GM12875 (cell line): ENCODE measurements at regions not wholly inside any gene's neighbourhood (a gene's known extent, or its start where the extent isn't known, plus 50 kb on each side); places are given as distances from the start of the nearest gene placed in this dataset.

Experiments
- H3K4me3 ChIP-seq: one replicate; pipeline ENCODE4 v1.5.1; 2011; ENCODE audit warnings: low read depth, low read length, control low read depth
- TF ChIP-seq, protein P1 (sequence below): IDR thresholded peaks from 2 replicates; pipeline ENCODE4 v1.5.1; 2011; ENCODE audit warnings: low read depth, mild to moderate bottlenecking, control low read depth, inconsistent platforms, low read length, moderate library complexity, borderline replicate concordance; ENCODE audit not compliant: insufficient read depth

DNA sequence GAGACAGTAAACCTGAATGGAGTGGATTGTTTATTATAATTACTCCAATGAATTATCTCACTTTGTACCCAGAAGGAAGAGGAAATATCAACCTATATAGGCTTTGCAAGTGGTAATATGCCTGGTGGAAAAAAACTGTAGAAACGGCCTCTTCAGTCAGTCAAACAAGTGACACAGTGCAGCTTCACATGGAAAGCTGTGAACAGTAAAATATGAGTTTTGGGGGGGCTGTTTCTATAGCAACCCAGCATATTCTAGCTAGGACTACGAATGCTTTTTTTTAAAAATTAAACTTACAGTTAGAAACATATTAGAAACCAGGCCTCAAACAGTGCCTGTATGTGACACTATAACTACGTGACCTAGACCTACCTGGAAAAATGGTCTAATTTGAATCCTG, 150.1 kb downstream of the PPP1R2C start:
- no peak overlapping the region for H3K4me3 ChIP-seq
- TF ChIP-seq, protein P1, sequence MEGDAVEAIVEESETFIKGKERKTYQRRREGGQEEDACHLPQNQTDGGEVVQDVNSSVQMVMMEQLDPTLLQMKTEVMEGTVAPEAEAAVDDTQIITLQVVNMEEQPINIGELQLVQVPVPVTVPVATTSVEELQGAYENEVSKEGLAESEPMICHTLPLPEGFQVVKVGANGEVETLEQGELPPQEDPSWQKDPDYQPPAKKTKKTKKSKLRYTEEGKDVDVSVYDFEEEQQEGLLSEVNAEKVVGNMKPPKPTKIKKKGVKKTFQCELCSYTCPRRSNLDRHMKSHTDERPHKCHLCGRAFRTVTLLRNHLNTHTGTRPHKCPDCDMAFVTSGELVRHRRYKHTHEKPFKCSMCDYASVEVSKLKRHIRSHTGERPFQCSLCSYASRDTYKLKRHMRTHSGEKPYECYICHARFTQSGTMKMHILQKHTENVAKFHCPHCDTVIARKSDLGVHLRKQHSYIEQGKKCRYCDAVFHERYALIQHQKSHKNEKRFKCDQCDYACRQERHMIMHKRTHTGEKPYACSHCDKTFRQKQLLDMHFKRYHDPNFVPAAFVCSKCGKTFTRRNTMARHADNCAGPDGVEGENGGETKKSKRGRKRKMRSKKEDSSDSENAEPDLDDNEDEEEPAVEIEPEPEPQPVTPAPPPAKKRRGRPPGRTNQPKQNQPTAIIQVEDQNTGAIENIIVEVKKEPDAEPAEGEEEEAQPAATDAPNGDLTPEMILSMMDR: no peak

GRCh38 chrX:42624524-42624923, 153.4 kb downstream of the PPP1R2C start:
- H3K4me3 ChIP-seq: no peak overlapping the region
- TF ChIP-seq, protein P1: no peak

- TF ChIP-seq, protein P1: no peak
- H3K4me3 ChIP-seq: no peak overlapping the region
Observed at GRCh38 chrX:42619068-42619467, 158.9 kb downstream of the PPP1R2C start.

- H3K4me3 ChIP-seq: no peak overlapping the region
- TF ChIP-seq, protein P1: no peak
Observed at GRCh38 chrX:42616981-42617380, 161.0 kb downstream of the PPP1R2C start.

DNA sequence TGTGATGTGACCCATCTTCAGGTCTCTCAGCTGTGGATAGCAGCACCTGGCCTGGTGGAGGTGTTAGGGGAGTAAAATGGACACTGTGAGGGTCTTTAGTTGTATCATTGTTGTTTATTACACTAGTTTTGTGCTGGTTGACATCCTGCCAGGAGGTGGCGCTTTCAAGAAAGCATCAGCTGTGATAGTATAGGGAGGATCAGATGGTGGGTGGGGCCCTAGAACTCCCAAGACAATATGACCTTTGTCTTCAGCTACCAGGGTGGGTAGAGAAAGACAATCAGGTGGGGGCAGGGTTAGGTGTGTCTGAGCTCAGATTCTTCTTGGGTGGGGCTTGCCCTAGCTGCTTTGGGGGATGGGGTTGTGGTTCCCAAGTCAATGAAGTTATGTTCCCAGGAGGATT, 162.8 kb downstream of the PPP1R2C start:
- TF ChIP-seq, protein P1: peak; percentile 44; the same call in 1 of the 2 replicates
- no peak overlapping the region for H3K4me3 ChIP-seq

GRCh38 chrX:42606591-42606990, 171.4 kb downstream of the PPP1R2C start:
- TF ChIP-seq, protein P1: no peak
- no peak overlapping the region for H3K4me3 ChIP-seq

GRCh38 chrX:42604302-42604701, 173.7 kb downstream of the PPP1R2C start:
- no peak overlapping the region for H3K4me3 ChIP-seq
- TF ChIP-seq, protein P1: no peak
